Neuronal stem cell (in vitro differentiated cells): ENCODE measurements at regions not wholly inside any gene's neighbourhood (a gene's known extent, or its start where the extent isn't known, plus 50 kb on each side); places are given as distances from the start of the nearest gene placed in this dataset.

ENCODE experiments used
- DNase-seq: peaks from one replicate; pipeline ENCODE4 v3.0.0-alpha.2; 2013; ENCODE audit warnings: low spot score
- H2AFZ ChIP-seq: one replicate; pipeline ENCODE4 v1.6.1; 2013; ENCODE audit warnings: mild to moderate bottlenecking, low read length, inconsistent platforms
- H2AK5ac ChIP-seq: 2 replicates; pipeline ENCODE4 v1.6.1; 2013; ENCODE audit warnings: low read depth, mild to moderate bottlenecking, inconsistent platforms, low read length, moderate library complexity, mixed read lengths
- H2BK120ac ChIP-seq: 2 replicates; pipeline ENCODE4 v1.6.1; 2013; ENCODE audit warnings: low read depth, mild to moderate bottlenecking, inconsistent platforms, low read length, moderate library complexity, mixed read lengths
- H2BK12ac ChIP-seq: one replicate; pipeline ENCODE4 v1.6.1; 2013; ENCODE audit warnings: low read length, inconsistent platforms
- H2BK15ac ChIP-seq: 2 replicates; pipeline ENCODE4 v1.6.1; 2013; ENCODE audit warnings: mild to moderate bottlenecking, low read length, inconsistent platforms, mixed read lengths
- H2BK5ac ChIP-seq: one replicate; pipeline ENCODE4 v1.6.1; 2013; ENCODE audit warnings: inconsistent platforms, mild to moderate bottlenecking, low read length, moderate library complexity
- H3K14ac ChIP-seq: one replicate; pipeline ENCODE4 v1.6.1; 2013; ENCODE audit warnings: low read length, inconsistent platforms
- H3K18ac ChIP-seq: 2 replicates; pipeline ENCODE4 v1.6.1; 2013; ENCODE audit warnings: low read length, inconsistent platforms
- H3K23ac ChIP-seq: 2 replicates; pipeline ENCODE4 v1.6.1; 2013; ENCODE audit warnings: low read depth, mild to moderate bottlenecking, mixed read lengths, low read length, inconsistent platforms; ENCODE audit not compliant: poor library complexity
- H3K27ac ChIP-seq: replicated peaks from 3 replicates; pipeline ENCODE4 v1.5.1; 2013; ENCODE audit warnings: low read length, inconsistent platforms
- H3K27me3 ChIP-seq, 3 experiments: 2 replicates each; pipeline ENCODE4 v1.6.1; 2013; ENCODE audit warnings: low read length in 3 of 3, mild to moderate bottlenecking in 2 of 3, inconsistent platforms in 1 of 3, low read depth in 1 of 3, mixed read lengths in 1 of 3, moderate library complexity in 1 of 3; ENCODE audit not compliant: control insufficient read depth in 3 of 3, insufficient read depth in 3 of 3
- H3K36me3 ChIP-seq, 2 donors: replicated peaks in 1 of 2; 2 replicates each; pipeline ENCODE4 v1.6.1; 2013; ENCODE audit warnings: low read length in 2 of 2; ENCODE audit not compliant: control insufficient read depth in 2 of 2, insufficient read depth in 2 of 2
- H3K4ac ChIP-seq: 2 replicates; pipeline ENCODE4 v1.6.1; 2013; ENCODE audit warnings: inconsistent platforms, mild to moderate bottlenecking, low read length, moderate library complexity
- H3K4me1 ChIP-seq, 2 donors: 1 replicate in 1 of 2; 2 replicates in 1 of 2; pipeline ENCODE4 v1.6.1; 2013; ENCODE audit warnings: low read length in 2 of 2, low read depth in 1 of 2; ENCODE audit not compliant: control insufficient read depth in 2 of 2, insufficient read depth in 1 of 2
- H3K4me2 ChIP-seq: one replicate; pipeline ENCODE4 v1.6.1; 2013; ENCODE audit warnings: mild to moderate bottlenecking, low read length, inconsistent platforms; ENCODE audit not compliant: insufficient read depth, poor library complexity, severe bottlenecking
- H3K4me3 ChIP-seq, 2 donors: 2 replicates each; pipeline ENCODE4 v1.5.1; 2013; ENCODE audit warnings: low read length in 2 of 2, mild to moderate bottlenecking in 2 of 2, inconsistent platforms in 1 of 2, moderate library complexity in 1 of 2
- H3K79me1 ChIP-seq: one replicate; pipeline ENCODE4 v1.6.1; 2013; ENCODE audit warnings: low read depth, mild to moderate bottlenecking, inconsistent platforms, low read length, moderate library complexity
- H3K9ac ChIP-seq: one replicate; pipeline ENCODE4 v1.6.1; 2013; ENCODE audit warnings: mild to moderate bottlenecking, low read depth, low read length, inconsistent platforms; ENCODE audit not compliant: poor library complexity
- H3K9me3 ChIP-seq, 2 donors: replicated peaks in 1 of 2; 2 replicates each; pipeline versions ENCODE3 to v1.6.1; 2013; ENCODE audit warnings: low read length in 2 of 2, mild to moderate bottlenecking in 2 of 2, inconsistent platforms in 1 of 2, low read depth in 1 of 2, mixed read lengths in 1 of 2, moderate library complexity in 1 of 2; ENCODE audit not compliant: control insufficient read depth in 2 of 2, insufficient read depth in 1 of 2
- H4K8ac ChIP-seq: one replicate; pipeline ENCODE4 v1.6.1; 2013; ENCODE audit warnings: low read depth, mild to moderate bottlenecking, inconsistent platforms, low read length, moderate library complexity
- H4K91ac ChIP-seq: one replicate; pipeline ENCODE4 v1.6.1; 2013; ENCODE audit warnings: low read length, low read depth, mild to moderate bottlenecking, inconsistent platforms; ENCODE audit not compliant: poor library complexity
- WGBS, 2 donors: extraction: QIAGEN DNeasy Blood & Tissue Kit; methylation state at CpG; one replicate each; pipeline ENCODE4 v1.1.7; 2013; ENCODE audit warnings: missing lambda C conversion rate in 2 of 2, mixed read lengths in 1 of 2; ENCODE audit not compliant: insufficient read length in 2 of 2, insufficient replicate concordance in 1 of 2; ENCODE audit errors: extremely low coverage in 2 of 2; 5-methylcytosine and 5-hydroxymethylcytosine counted together

DNA sequence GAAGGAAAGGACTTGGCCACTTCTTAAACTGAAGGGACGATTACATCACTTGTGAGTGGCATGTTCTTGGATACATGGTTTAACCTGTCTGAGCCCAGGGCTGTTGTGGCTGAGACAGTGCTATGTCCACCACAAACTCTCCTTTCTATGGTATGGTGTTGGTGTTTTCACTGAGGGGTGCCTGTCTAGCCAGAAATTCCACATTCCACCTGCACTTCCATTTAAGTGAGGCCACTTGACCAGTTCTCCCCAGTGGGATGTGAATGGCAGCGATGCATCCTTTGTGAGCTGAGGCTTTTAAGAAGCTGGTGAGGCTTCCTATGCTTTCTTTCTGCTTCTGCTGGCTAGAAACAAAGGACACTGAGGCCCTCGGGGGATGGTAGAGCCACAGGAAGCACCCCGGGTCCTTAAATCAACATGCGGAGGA lies 151.4 kb upstream of the CHD6 start:
- H2AK5ac ChIP-seq: no peak overlapping the region
- no peaks in the 10 kb centered on the region for H3K9me3 ChIP-seq
- H2AFZ ChIP-seq: no peak overlapping the region
- no peak overlapping the region for H3K4me2 ChIP-seq
- H3K36me3 ChIP-seq: no peaks in the 10 kb centered on the region
- H2BK15ac ChIP-seq: no peak overlapping the region
- no peak overlapping the region for H3K23ac ChIP-seq
- H3K9ac ChIP-seq: no peak overlapping the region
- H3K14ac ChIP-seq: no peak overlapping the region
- no peak overlapping the region for H3K18ac ChIP-seq
- no CpG with 5 or more reads among the region's 5 CpGs for WGBS, 2 donors
- H4K8ac ChIP-seq: no peak overlapping the region
- no peaks in the 10 kb centered on the region for H3K27me3 ChIP-seq
- H3K79me1 ChIP-seq: no peaks in the 10 kb centered on the region
- no peak overlapping the region for H3K27ac ChIP-seq
- no peak overlapping the region for H2BK5ac ChIP-seq
- no peak overlapping the region for H3K4me3 ChIP-seq
- H2BK120ac ChIP-seq: no peak overlapping the region
- H4K91ac ChIP-seq: no peak overlapping the region
- H3K4ac ChIP-seq: no peak overlapping the region
- peaks cover 0 to 10% of the 10 kb centered on the region in 2 donors for H3K4me1 ChIP-seq
- no peak for DNase-seq
- no peak overlapping the region for H2BK12ac ChIP-seq

DNA sequence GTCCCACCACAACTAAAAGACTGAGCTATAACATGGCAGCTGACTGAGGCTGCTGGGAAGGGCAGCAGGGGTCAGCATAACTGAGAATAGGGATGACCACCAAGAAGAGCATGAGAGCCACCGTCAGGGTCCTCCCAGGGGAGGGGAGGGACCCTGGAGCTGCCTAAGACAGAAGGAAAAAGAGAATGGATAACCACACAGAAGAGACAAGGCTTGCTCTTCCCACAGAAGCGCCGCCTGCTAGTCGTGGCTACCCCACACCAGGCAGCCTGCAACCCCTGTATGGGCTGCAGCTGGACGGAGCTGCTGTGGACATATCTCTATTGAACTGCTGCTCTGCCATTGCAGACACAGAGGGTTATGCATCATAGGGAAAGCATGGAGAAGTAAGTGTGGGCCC lies 132.0 kb upstream of the CHD6 start:
- no peak overlapping the region for H2BK5ac ChIP-seq
- no peaks in the 10 kb centered on the region for H3K79me1 ChIP-seq
- H3K27me3 ChIP-seq: no peaks in the 10 kb centered on the region
- H3K36me3 ChIP-seq: no peaks in the 10 kb centered on the region
- H3K18ac ChIP-seq: no peak overlapping the region
- H3K4me2 ChIP-seq: no peak overlapping the region
- no peak overlapping the region for H2BK12ac ChIP-seq
- H3K23ac ChIP-seq: no peak overlapping the region
- no peak overlapping the region for H3K4me3 ChIP-seq
- H3K14ac ChIP-seq: no peak overlapping the region
- no peak overlapping the region for H4K8ac ChIP-seq
- no peaks in the 10 kb centered on the region for H3K9me3 ChIP-seq
- no peak overlapping the region for H3K9ac ChIP-seq
- no peak overlapping the region for H2BK120ac ChIP-seq
- H3K4me1 ChIP-seq: no peaks in the 10 kb centered on the region
- H2BK15ac ChIP-seq: no peak overlapping the region
- DNase-seq: no peak
- no CpG with 5 or more reads among the region's 5 CpGs for WGBS, 2 donors
- H3K27ac ChIP-seq: no peak overlapping the region
- no peak overlapping the region for H2AFZ ChIP-seq
- no peak overlapping the region for H4K91ac ChIP-seq
- H2AK5ac ChIP-seq: no peak overlapping the region
- H3K4ac ChIP-seq: no peak overlapping the region

GRCh38 chr20:41748756-41749582 lies 130.8 kb upstream of the CHD6 start:
- no peak overlapping the region for H4K8ac ChIP-seq
- H3K4ac ChIP-seq: no peak overlapping the region
- no peak overlapping the region for H2BK5ac ChIP-seq
- no peaks in the 10 kb centered on the region for H3K4me1 ChIP-seq
- H3K4me2 ChIP-seq: no peak overlapping the region
- H3K27me3 ChIP-seq: no peaks in the 10 kb centered on the region
- DNase-seq: no peak
- no peak overlapping the region for H2BK12ac ChIP-seq
- no peak overlapping the region for H2AK5ac ChIP-seq
- no peak overlapping the region for H3K14ac ChIP-seq
- H3K79me1 ChIP-seq: no peaks in the 10 kb centered on the region
- H3K9ac ChIP-seq: no peak overlapping the region
- no peaks in the 10 kb centered on the region for H3K9me3 ChIP-seq
- H2AFZ ChIP-seq: no peak overlapping the region
- no peak overlapping the region for H3K27ac ChIP-seq
- no peak overlapping the region for H2BK120ac ChIP-seq
- H3K23ac ChIP-seq: no peak overlapping the region
- no peak overlapping the region for H2BK15ac ChIP-seq
- no peak overlapping the region for H3K4me3 ChIP-seq
- H4K91ac ChIP-seq: no peak overlapping the region
- no CpG with 5 or more reads among the region's 7 CpGs for WGBS, 2 donors
- no peaks in the 10 kb centered on the region for H3K36me3 ChIP-seq
- peak overlapping the region; percentile 72 for H3K18ac ChIP-seq

DNA sequence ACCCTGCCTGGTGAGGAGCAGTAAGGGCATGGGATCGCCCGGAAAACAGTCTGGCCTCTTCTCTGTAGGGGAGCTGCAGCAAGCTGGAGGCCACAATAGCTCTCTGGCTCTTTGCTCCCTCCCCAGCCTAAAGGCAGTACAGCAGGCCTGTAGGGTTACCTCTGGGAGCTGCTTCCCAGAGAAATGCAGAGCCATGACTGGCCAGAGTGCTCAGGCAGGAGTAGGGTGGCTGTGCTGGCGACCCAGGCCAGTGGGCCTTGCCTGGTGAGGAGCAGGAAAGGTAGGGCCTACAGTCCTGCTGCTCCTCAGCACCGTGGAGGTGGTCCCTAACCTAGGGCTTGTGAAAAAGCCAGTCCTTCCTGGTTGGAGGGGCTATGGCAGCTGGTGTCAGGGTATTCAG lies 129.9 kb upstream of the CHD6 start:
- H3K23ac ChIP-seq: no peak overlapping the region
- no peak overlapping the region for H2BK12ac ChIP-seq
- no peak overlapping the region for H3K4me2 ChIP-seq
- no peaks in the 10 kb centered on the region for H3K27me3 ChIP-seq
- H4K8ac ChIP-seq: no peak overlapping the region
- no peaks in the 10 kb centered on the region for H3K79me1 ChIP-seq
- H3K18ac ChIP-seq: peak overlapping the region; percentile 86
- H4K91ac ChIP-seq: no peak overlapping the region
- no peak for DNase-seq
- no peak overlapping the region for H3K14ac ChIP-seq
- H2BK5ac ChIP-seq: no peak overlapping the region
- H3K9me3 ChIP-seq: no peaks in the 10 kb centered on the region
- H2BK120ac ChIP-seq: no peak overlapping the region
- no peak overlapping the region for H2AFZ ChIP-seq
- H2AK5ac ChIP-seq: no peak overlapping the region
- no peaks in the 10 kb centered on the region for H3K4me1 ChIP-seq
- H3K36me3 ChIP-seq: no peaks in the 10 kb centered on the region
- no peak overlapping the region for H3K9ac ChIP-seq
- H3K27ac ChIP-seq: no peak overlapping the region
- H3K4ac ChIP-seq: no peak overlapping the region
- no CpG with 5 or more reads among the region's 4 CpGs for WGBS, 2 donors
- H3K4me3 ChIP-seq: no peak overlapping the region
- H2BK15ac ChIP-seq: no peak overlapping the region
